ENCODE measurements at regions not wholly inside any gene's neighbourhood (a gene's known extent, or its start where the extent isn't known, plus 50 kb on each side); places are given as distances from the start of the nearest gene placed in this dataset.

GRCh38 chr4:164509951-164510350 lies 244.0 kb upstream of the SMIM31 start:
- DNase-seq (ENCODE audit: low spot score) = no peak
- no peak overlapping the region for H3K9ac ChIP-seq (ENCODE audit: low read depth in 1 of 2, low read length in 2 of 2)
- H3K4me1 ChIP-seq (ENCODE audit: control insufficient read depth in 4 of 4, insufficient read depth in 4 of 4, low read length in 3 of 4) = no peaks in the 10 kb centered on the region
- H3K27me3 ChIP-seq (ENCODE audit: control insufficient read depth in 4 of 4, insufficient read depth in 4 of 4, low read length in 3 of 4) = peaks cover 0 to 4% (median 2%) of the 10 kb centered on the region in 4 donors
- TF ChIP-seq REST (IDR thresholded peaks at IDR 0.05) = no peak
- no peak for TF ChIP-seq TAF1 (conservative IDR thresholded peaks at IDR 0.05)
- no peak for TF ChIP-seq GABPA (IDR thresholded peaks at IDR 0.05 in 1 of 2, conservative IDR thresholded peaks at IDR 0.05 in 1 of 2)
- TF ChIP-seq RAD21 (IDR thresholded peaks at IDR 0.05) = no peak
- TF ChIP-seq MAX (IDR thresholded peaks at IDR 0.05) = no peak
- TF ChIP-seq ZBTB33 (IDR thresholded peaks at IDR 0.05) = no peak
- TF ChIP-seq NR2F2 (IDR thresholded peaks at IDR 0.05) = no peak
- TF ChIP-seq JUND (IDR thresholded peaks at IDR 0.05) = no peak
- TF ChIP-seq HNF4G (IDR thresholded peaks at IDR 0.05) = no peak
- no peak for TF ChIP-seq CTCF (IDR thresholded peaks at IDR 0.05; ENCODE audit: low read depth, low read length, missing input control)
- TF ChIP-seq RXRA (IDR thresholded peaks at IDR 0.05) = no peak
- TF ChIP-seq EGR1 (IDR thresholded peaks at IDR 0.05; ENCODE audit: low read depth in 2 of 2) = no peak
- TF ChIP-seq HNF4A (conservative IDR thresholded peaks at IDR 0.05) = no peak
- TF ChIP-seq SP1 (IDR thresholded peaks at IDR 0.05) = no peak
- TF ChIP-seq FOXA2 (IDR thresholded peaks at IDR 0.05) = no peak
- 31% methylated on average over 3 of the region's 3 CpGs for WGBS
- no peaks in the 10 kb centered on the region for H3K36me3 ChIP-seq (ENCODE audit: control insufficient read depth in 4 of 4, insufficient read depth in 3 of 4, low read depth in 1 of 4, low read length in 3 of 4)
- no peak overlapping the region for H3K27ac ChIP-seq (ENCODE audit: low read depth in 1 of 2, low read length in 2 of 2)
- no peak overlapping the region for H3K4me3 ChIP-seq (ENCODE audit: low read depth in 1 of 3, low read length in 3 of 3)
- H3K9me3 ChIP-seq (ENCODE audit: control insufficient read depth in 4 of 4, low read length in 3 of 4) = no peaks in the 10 kb centered on the region

GRCh38 chr4:164512124-164512523 lies 241.8 kb upstream of the SMIM31 start:
- Histone ChIP-seq H3K4me3 (ENCODE audit: low read depth in 1 of 3, low read length in 3 of 3) (no peak overlapping the region), H3K9ac (ENCODE audit: low read depth in 1 of 2, low read length in 2 of 2) (no peak overlapping the region), H3K4me1 (ENCODE audit: control insufficient read depth in 4 of 4, insufficient read depth in 4 of 4, low read length in 3 of 4) (no peaks in the 10 kb centered on the region), H3K27ac (ENCODE audit: low read depth in 1 of 2, low read length in 2 of 2) (no peak overlapping the region), H3K36me3 (ENCODE audit: control insufficient read depth in 4 of 4, insufficient read depth in 3 of 4, low read depth in 1 of 4, low read length in 3 of 4) (no peaks in the 10 kb centered on the region), H3K27me3 (ENCODE audit: control insufficient read depth in 4 of 4, insufficient read depth in 4 of 4, low read length in 3 of 4) (peaks cover 0 to 4% (median 2%) of the 10 kb centered on the region in 4 donors), H3K9me3 (ENCODE audit: control insufficient read depth in 4 of 4, low read length in 3 of 4) (peaks cover 0 to 6% (median under 1%) of the 10 kb centered on the region in 4 donors)
- WGBS = 64% methylated on average over 2 of the region's 2 CpGs
- DNase-seq (ENCODE audit: low spot score) = no peak
- TF ChIP-seq RXRA (IDR thresholded peaks at IDR 0.05) (no peak), NR2F2 (IDR thresholded peaks at IDR 0.05) (no peak), HNF4A (conservative IDR thresholded peaks at IDR 0.05) (no peak), REST (IDR thresholded peaks at IDR 0.05) (no peak), HNF4G (IDR thresholded peaks at IDR 0.05) (no peak), JUND (IDR thresholded peaks at IDR 0.05) (no peak), SP1 (IDR thresholded peaks at IDR 0.05) (no peak), MAX (IDR thresholded peaks at IDR 0.05) (no peak), FOXA2 (IDR thresholded peaks at IDR 0.05) (no peak), CTCF (IDR thresholded peaks at IDR 0.05; ENCODE audit: low read depth, low read length, missing input control) (no peak), YY1 (IDR thresholded peaks at IDR 0.05) (no peak)

All from liver (tissue), 8 donors.